Astrocyte of the cerebellum (primary cell): ENCODE measurements at regions not wholly inside any gene's neighbourhood (a gene's known extent, or its start where the extent isn't known, plus 50 kb on each side); places are given as distances from the start of the nearest gene placed in this dataset.

Source experiments
- DNase-seq: peaks from one replicate; pipeline ENCODE4 v3.0.0-alpha.2; 2011; ENCODE audit warnings: low read depth
- H3K4me3 ChIP-seq: 2 replicates; pipeline ENCODE4 v1.5.1; 2011; ENCODE audit warnings: mild to moderate bottlenecking, low read depth, low read length, moderate library complexity
- in situ Hi-C: cut with HindIII; loops from 2 replicates; pipeline ENCODE4 v1.10.0; 2017; ENCODE audit warnings: low sequenced_read_pairs
- TF ChIP-seq, protein P1 (sequence below): IDR thresholded peaks from 2 replicates; pipeline ENCODE4 v1.5.1; 2012; ENCODE audit warnings: low read length, low read depth, moderate library complexity, mild to moderate bottlenecking; ENCODE audit errors: missing control alignments

DNA sequence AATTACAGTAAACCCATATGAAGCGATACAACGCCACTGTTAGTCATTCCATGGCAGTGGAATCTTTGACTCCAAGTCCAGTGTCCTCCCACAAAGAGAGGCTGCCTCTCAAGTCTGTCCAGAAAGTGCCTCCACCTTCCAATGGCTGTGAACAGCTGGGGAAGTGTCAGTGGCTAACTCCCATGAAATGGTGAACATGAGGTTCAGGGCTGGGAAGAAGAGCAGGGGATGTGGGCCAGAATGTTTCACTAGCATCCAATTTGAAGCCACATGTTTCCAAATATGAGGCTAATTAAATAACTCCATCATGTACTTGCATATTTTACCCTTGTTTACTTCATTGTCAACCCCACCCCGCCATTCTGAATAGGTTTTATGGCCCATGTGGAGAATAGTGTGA is 53.1 kb upstream of the CHST15 start:
- no peak overlapping the region for H3K4me3 ChIP-seq
- in situ Hi-C loops: no loop called here
- TF ChIP-seq, protein P1, sequence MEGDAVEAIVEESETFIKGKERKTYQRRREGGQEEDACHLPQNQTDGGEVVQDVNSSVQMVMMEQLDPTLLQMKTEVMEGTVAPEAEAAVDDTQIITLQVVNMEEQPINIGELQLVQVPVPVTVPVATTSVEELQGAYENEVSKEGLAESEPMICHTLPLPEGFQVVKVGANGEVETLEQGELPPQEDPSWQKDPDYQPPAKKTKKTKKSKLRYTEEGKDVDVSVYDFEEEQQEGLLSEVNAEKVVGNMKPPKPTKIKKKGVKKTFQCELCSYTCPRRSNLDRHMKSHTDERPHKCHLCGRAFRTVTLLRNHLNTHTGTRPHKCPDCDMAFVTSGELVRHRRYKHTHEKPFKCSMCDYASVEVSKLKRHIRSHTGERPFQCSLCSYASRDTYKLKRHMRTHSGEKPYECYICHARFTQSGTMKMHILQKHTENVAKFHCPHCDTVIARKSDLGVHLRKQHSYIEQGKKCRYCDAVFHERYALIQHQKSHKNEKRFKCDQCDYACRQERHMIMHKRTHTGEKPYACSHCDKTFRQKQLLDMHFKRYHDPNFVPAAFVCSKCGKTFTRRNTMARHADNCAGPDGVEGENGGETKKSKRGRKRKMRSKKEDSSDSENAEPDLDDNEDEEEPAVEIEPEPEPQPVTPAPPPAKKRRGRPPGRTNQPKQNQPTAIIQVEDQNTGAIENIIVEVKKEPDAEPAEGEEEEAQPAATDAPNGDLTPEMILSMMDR: no peak
- no peak for DNase-seq

DNA sequence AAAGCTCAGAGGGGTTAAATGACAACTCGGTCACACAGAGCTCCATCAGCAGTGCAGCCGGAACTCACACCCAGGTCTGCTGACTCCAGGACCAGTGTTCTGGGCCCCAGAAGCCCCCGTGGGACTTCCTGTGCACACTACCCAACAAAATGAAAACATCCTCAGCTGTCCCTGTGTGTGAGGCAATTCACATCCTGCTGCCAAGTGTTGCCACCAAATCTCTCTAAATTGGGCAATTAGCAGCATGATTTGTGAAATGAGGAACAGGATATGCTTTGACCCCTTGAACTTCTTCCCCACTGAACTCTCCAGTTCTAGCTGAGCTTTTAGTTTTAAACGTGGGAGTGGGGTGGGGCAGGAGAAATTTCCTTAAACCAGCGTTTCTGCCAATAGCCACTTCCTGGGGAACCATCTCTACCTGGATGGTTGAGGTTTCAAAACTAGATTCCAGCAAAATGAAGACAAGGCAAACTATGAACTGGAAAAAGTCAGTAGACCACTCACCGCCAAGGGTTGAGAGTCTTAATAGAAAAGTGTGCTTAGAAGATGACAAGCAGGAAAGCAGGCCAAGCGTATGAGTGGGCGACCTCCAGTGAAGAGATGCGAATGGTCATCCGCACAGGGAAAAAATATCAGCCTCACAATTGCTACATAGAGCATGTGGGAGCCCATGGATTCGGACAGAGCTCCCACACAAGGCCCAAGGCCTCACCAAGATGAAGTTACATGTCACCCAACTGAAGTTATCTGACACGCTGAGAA is 51.9 kb upstream of the CHST15 start:
- in situ Hi-C loops: no loop called here
- H3K4me3 ChIP-seq: no peak overlapping the region
- no peak for DNase-seq
- TF ChIP-seq, protein P1: no peak

DNA sequence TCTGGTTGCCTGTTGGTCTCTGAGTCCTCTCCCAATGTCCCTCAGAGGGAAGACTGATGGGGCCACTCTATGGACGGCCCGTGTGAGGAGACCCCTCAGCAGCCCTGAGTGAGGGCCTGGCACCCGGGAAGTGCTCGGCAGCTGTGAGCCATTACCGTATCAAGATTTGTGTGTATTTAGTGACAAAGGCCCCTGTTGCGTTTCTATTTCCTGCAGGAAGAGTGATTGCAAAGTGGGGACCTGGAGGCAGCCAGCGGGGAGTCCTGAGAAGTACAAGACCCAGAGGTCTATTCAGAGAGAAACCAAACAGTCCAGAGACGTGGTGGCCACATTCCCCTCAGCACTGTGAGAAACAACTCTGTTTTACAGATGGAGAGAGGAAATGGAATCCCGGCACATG is 51.1 kb upstream of the CHST15 start:
- no peak for DNase-seq
- in situ Hi-C loops: no loop called here
- H3K4me3 ChIP-seq: no peak overlapping the region
- TF ChIP-seq, protein P1: no peak

DNA sequence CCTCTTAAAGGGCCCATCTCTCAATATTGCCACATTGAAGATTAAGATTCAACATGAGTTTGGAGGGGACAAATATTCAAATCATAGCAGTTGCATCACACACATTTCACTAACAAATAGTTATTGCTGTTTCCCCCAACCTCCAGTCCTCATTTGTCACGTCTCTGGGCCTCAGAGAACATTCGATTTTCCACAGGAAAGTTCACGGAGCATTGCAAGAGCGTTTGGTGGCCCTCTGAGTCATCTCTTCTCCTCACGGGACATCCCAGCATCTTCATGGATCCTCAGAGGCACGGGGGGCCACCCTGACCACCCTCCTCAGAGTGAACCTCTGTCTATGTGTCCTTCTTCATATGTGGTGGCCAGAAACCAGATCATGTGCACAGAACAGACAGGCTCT is 50.3 kb upstream of the CHST15 start:
- no peak for DNase-seq

More for the DNA sequence above, 50.3 kb upstream of the CHST15 start:
- TF ChIP-seq, protein P1: no peak
- in situ Hi-C loops: no loop called here
- no peak overlapping the region for H3K4me3 ChIP-seq
